Astrocyte of the cerebellum (primary cell): ENCODE measurements at regions not wholly inside any gene's neighbourhood (a gene's known extent, or its start where the extent isn't known, plus 50 kb on each side); places are given as distances from the start of the nearest gene placed in this dataset.

Experiments used
- DNase-seq: peaks from one replicate; pipeline ENCODE4 v3.0.0-alpha.2; 2011; ENCODE audit warnings: low read depth
- H3K4me3 ChIP-seq: 2 replicates; pipeline ENCODE4 v1.5.1; 2011; ENCODE audit warnings: mild to moderate bottlenecking, low read depth, low read length, moderate library complexity
- CTCF ChIP-seq: IDR thresholded peaks from 2 replicates; pipeline ENCODE4 v1.5.1; 2012; ENCODE audit warnings: low read length, low read depth, moderate library complexity, mild to moderate bottlenecking; ENCODE audit errors: missing control alignments
- in situ Hi-C: cut with HindIII; loops from 2 replicates; pipeline ENCODE4 v1.10.0; 2017; ENCODE audit warnings: low sequenced_read_pairs

DNA sequence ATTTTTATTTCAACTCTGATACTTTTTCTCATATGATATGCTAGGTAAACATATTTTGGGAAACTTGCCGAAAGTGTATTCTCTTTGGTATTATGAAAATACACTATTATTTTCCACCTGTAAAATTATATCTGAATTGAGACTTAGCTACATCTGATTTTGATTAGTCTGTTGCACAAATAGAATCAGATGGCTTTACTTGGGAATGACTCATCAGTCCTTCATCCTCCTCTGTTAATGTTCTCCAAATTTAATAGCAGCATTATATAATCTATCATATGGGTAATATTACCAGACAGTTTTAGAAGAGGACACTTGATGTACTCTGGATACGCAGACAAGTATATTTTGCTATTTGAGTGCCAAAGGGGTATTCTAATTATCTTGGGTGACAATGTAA lies 245.3 kb downstream of the CTH start:
- no peak for DNase-seq
- H3K4me3 ChIP-seq, result no peak overlapping the region
- no peak for TF ChIP-seq CTCF
- in situ Hi-C loops, result no loop called here

GRCh38 chr1:70659891-70660290 lies 248.8 kb downstream of the CTH start:
- TF ChIP-seq CTCF, result no peak
- H3K4me3 ChIP-seq, result no peak overlapping the region
- in situ Hi-C loops, result no loop called here
- DNase-seq, result no peak

DNA sequence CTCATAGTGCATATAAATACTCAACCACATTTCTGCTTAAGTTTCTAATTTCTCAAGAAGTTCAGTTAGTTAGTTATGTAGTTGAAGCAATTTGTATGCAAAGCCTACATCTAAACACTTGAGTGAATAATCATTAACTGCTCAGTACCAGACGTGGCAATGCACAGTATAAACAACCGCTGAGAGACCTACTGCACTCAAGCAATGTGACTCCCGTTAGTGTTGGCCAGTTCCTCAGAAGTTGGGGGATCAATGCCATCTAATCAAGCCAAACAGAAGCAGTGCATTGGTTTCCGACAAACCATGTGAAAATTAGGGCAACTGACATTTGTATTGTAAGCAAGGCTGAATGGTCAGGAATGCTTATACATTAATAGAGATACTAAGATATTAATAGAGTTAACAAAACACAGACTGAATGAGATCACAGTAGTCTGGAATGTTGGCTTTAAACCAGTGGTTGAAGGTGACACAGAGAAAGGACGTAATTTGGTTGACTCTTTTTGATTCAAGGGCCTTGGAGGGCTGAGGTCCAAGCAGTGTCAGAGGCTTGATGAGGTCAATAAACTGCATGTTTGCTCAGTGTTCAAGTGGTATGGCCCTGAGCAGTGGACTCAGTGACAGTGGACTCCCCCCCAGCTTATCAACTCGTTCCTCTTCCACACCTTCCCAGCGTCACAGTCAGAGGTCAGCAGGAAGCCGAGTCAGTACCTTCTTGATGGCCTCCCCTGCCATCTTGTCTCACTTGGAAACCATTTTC lies 255.5 kb downstream of the CTH start:
- in situ Hi-C loops, result no loop called here
- no peak for TF ChIP-seq CTCF
- no peak overlapping the region for H3K4me3 ChIP-seq
- no peak for DNase-seq

DNA sequence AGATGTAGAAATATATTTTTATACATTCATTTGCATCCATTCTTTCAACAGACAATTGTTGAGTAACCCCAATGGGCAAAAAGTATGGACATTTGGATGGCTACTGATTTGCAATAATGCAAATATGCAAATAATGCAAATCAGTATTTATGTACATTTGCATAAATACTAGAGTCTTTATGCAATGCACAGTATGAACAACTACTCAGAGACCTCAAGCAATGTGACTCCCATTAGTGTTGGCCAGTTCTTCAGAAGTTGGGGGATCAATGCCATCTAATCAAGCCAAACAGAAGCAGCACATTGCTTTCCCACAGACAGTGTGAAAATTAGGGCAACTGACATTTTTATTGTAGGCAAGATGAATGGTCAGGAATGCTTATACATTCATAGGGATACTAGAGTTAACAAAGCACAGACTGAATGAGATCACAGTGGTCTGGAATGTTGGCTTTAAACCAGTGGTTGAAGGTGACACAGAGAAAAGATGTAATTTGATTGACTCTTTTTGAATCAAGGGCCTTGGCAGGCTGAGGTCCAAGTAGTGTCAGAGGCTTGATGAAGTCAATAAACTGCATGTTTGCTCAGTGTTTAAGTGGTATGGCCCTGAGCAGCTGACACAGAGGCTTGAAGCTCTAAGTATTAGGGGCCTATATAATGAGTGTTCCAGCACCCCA lies 256.6 kb downstream of the CTH start:
- in situ Hi-C loops, result no loop called here
- no peak for TF ChIP-seq CTCF
- no peak for DNase-seq
- H3K4me3 ChIP-seq, result no peak overlapping the region

DNA sequence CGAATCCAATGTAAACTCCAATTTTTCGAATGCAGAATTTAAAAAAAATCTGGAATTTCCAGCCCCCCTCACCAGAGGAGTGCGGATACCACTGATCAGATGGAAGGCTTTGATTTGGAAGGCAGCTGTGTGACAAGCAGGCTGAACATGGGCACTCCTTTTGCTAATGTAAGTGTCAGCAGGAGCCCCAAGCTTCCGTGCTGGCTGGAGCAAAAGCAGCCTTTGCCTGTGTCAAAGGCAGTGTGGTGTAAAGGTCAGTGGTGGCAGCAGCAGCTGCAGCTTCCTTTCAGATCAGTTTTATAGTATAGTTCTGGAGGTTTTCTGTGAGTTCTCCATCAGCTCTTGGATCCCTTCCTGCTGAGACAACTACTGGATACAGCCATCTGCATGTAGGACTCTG lies 259.9 kb downstream of the CTH start:
- in situ Hi-C loops, result no loop called here
- DNase-seq, result no peak
- H3K4me3 ChIP-seq, result no peak overlapping the region
- no peak for TF ChIP-seq CTCF

GRCh38 chr1:70672442-70672888 lies 261.4 kb downstream of the CTH start:
- no peak for DNase-seq
- no peak for TF ChIP-seq CTCF
- no peak overlapping the region for H3K4me3 ChIP-seq
- in situ Hi-C loops, result no loop called here
